ENCODE measurements at regions not wholly inside any gene's neighbourhood (a gene's known extent, or its start where the extent isn't known, plus 50 kb on each side); places are given as distances from the start of the nearest gene placed in this dataset.

DNA sequence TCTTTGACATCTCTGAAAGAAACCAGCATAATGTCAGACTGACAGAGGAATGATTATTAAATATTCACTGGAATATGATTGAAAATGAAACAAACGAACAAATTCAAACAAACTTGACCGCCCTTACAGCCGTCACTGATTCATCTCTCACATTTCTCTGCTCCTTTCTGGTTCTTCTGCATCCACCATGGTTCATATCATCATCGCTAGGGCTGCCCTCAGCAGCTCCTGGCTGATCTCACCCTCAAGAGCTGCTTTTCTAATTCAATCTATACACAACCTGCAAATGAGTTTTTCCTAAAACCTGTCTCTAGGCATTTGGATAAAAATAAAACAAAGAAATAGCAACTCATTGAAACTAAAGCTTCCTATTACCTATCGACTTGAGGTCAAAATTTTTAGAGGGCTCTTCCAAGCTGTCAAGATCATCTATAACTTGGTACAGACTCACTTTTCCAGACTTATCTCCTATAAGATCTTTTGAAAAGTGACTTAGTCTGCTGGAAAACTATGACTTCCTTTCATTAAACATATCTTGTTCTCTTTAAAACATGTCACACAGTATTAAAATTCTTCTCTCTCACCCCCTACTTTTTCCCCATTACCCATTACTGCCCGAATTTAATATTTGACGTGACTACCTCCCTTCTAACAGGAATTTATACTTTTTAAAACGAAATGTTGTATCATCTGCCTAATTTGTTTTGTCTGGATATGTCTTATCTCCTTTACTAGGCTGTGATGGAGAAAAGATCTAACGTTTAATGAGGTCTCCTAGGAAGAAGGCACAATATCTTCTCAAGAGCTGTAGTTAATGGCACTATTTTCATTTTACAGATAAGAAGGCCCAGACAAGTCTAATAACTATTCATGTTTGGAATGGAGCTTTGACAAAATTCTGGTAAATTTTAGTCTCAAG is 71.0 kb upstream of the UNC5C start:
- TF ChIP-seq GATA2 (IDR thresholded peaks at IDR 0.05; ENCODE audit: low read depth, low read length) (no peak), GATA3 (IDR thresholded peaks at IDR 0.05; ENCODE audit: low read depth, low read length) (no peak)

Data from SH-SY5Y (cell line).